ENCODE measurements at regions not wholly inside any gene's neighbourhood (a gene's known extent, or its start where the extent isn't known, plus 50 kb on each side); places are given as distances from the start of the nearest gene placed in this dataset.

GRCh38 chr3:24683090-24683489 lies 188.4 kb upstream of the THRB start:
- no peak for TF ChIP-seq CTCF (IDR thresholded peaks at IDR 0.05)
- TF ChIP-seq POLR2A (IDR thresholded peaks at IDR 0.05) = no peak
